ENCODE measurements at regions not wholly inside any gene's neighbourhood (a gene's known extent, or its start where the extent isn't known, plus 50 kb on each side); places are given as distances from the start of the nearest gene placed in this dataset.

DNA sequence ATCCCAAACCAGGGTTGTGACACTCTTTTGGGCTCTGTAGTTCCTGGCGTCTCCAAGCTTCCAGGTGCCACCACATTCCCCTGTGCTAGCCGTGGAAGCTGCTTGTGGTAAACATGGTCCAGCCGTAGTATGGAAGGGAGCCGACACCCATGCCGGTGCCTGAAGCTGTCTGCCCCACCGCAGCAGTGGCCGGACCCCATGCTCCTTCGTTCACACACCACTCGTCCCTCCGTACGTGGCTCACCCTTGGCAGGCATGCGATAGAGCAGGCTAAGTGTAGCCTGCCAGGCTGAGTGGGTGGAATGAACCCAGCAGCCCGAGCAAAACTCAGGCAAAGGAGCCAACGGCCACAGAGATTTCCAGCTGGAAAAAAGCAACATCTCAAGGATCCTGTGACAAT, 2030.4 kb downstream of the EFNA5 start:
- ChIA-PET POLR2A (no interaction called here), CTCF (no interaction called here)
- TF ChIP-seq ZIC2 (tag by site-specific recombination; IDR thresholded peaks at IDR 0.05) (no peak), ZNF280D (tag by site-specific recombination; IDR thresholded peaks at IDR 0.05) (no peak), ZXDB (tag by site-specific recombination; IDR thresholded peaks at IDR 0.05) (no peak)
- Histone ChIP-seq H3K9me3 (ENCODE audit: control insufficient read depth, insufficient read depth, low read depth, low read length) (no peaks in the 10 kb centered on the region), H3K4me1 (ENCODE audit: control insufficient read depth, insufficient read depth, low read length) (no peaks in the 10 kb centered on the region), H3K4me3 (ENCODE audit: low read depth, low read length) (no peak overlapping the region), H3K36me3 (ENCODE audit: control insufficient read depth in 2 of 2, insufficient read depth in 1 of 2, low read length in 2 of 2) (no peaks in the 10 kb centered on the region), H3K27ac (ENCODE audit: extremely low read depth, low read depth, low read length) (no peak overlapping the region)

GRCh38 chr5:105639511-105639910, 2031.2 kb downstream of the EFNA5 start:
- Histone ChIP-seq H3K4me3 (ENCODE audit: low read depth, low read length) (no peak overlapping the region), H3K36me3 (ENCODE audit: control insufficient read depth in 2 of 2, insufficient read depth in 1 of 2, low read length in 2 of 2) (no peaks in the 10 kb centered on the region), H3K9me3 (ENCODE audit: control insufficient read depth, insufficient read depth, low read depth, low read length) (no peaks in the 10 kb centered on the region), H3K4me1 (ENCODE audit: control insufficient read depth, insufficient read depth, low read length) (no peaks in the 10 kb centered on the region), H3K27ac (ENCODE audit: extremely low read depth, low read depth, low read length) (no peak overlapping the region)
- CTCF ChIA-PET, result no interaction called here
- POLR2A ChIA-PET, result no interaction called here
- TF ChIP-seq GLIS1 (tag by site-specific recombination; IDR thresholded peaks at IDR 0.05) (peak; percentile 18; the same call in 1 of the 2 replicates), ZNF132 (tag by site-specific recombination; IDR thresholded peaks at IDR 0.05; ENCODE audit: borderline replicate concordance) (no peak), KLF16 (tag by site-specific recombination; IDR thresholded peaks at IDR 0.05) (no peak), YY1 (tag by site-specific recombination; IDR thresholded peaks at IDR 0.05) (no peak), ZBTB21 (tag by site-specific recombination; IDR thresholded peaks at IDR 0.05) (no peak)

- ChIA-PET POLR2A (no interaction called here), CTCF (no interaction called here)
- no peak overlapping the region for H3K4me3 ChIP-seq (ENCODE audit: low read depth, low read length)
- TF ChIP-seq, protein P1, sequence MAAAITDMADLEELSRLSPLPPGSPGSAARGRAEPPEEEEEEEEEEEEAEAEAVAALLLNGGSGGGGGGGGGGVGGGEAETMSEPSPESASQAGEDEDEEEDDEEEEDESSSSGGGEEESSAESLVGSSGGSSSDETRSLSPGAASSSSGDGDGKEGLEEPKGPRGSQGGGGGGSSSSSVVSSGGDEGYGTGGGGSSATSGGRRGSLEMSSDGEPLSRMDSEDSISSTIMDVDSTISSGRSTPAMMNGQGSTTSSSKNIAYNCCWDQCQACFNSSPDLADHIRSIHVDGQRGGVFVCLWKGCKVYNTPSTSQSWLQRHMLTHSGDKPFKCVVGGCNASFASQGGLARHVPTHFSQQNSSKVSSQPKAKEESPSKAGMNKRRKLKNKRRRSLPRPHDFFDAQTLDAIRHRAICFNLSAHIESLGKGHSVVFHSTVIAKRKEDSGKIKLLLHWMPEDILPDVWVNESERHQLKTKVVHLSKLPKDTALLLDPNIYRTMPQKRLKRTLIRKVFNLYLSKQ (tag by site-specific recombination; IDR thresholded peaks at IDR 0.05; ENCODE audit: borderline replicate concordance), result no peak
- no peaks in the 10 kb centered on the region for H3K36me3 ChIP-seq (ENCODE audit: control insufficient read depth in 2 of 2, insufficient read depth in 1 of 2, low read length in 2 of 2)
- no peak overlapping the region for H3K27ac ChIP-seq (ENCODE audit: extremely low read depth, low read depth, low read length)
- H3K9me3 ChIP-seq (ENCODE audit: control insufficient read depth, insufficient read depth, low read depth, low read length), result no peaks in the 10 kb centered on the region
- no peaks in the 10 kb centered on the region for H3K4me1 ChIP-seq (ENCODE audit: control insufficient read depth, insufficient read depth, low read length)
Measured at GRCh38 chr5:105639068-105639467, 2031.7 kb downstream of the EFNA5 start.

GRCh38 chr5:105638437-105638836, 2032.3 kb downstream of the EFNA5 start:
- POLR2A ChIA-PET, result no interaction called here
- TF ChIP-seq ZNF354C (tag by site-specific recombination; IDR thresholded peaks at IDR 0.05; ENCODE audit: borderline replicate concordance, low read depth), result no peak
- TF ChIP-seq ZNF202 (tag by site-specific recombination; IDR thresholded peaks at IDR 0.05; ENCODE audit: borderline replicate concordance), result no peak
- TF ChIP-seq ZNF664 (tag by site-specific recombination; IDR thresholded peaks at IDR 0.05), result no peak
- no peak for TF ChIP-seq ZNF248 (tag by site-specific recombination; IDR thresholded peaks at IDR 0.05)
- no peak for TF ChIP-seq RBAK (tag by site-specific recombination; IDR thresholded peaks at IDR 0.05)
- TF ChIP-seq YY1 (tag by site-specific recombination; IDR thresholded peaks at IDR 0.05), result no peak
- no peak for TF ChIP-seq SP2 (tag by site-specific recombination; IDR thresholded peaks at IDR 0.05)
- no peak for TF ChIP-seq ZBTB7A (tag by site-specific recombination; IDR thresholded peaks at IDR 0.05; ENCODE audit: low read depth)
- no peak for TF ChIP-seq ZNF423 (tag by site-specific recombination; IDR thresholded peaks at IDR 0.05)
- TF ChIP-seq PRDM10 (tag by site-specific recombination; IDR thresholded peaks at IDR 0.05), result no peak
- no peak for TF ChIP-seq ZNF76 (tag by site-specific recombination; IDR thresholded peaks at IDR 0.05; ENCODE audit: borderline replicate concordance, low read depth)
- no peak for TF ChIP-seq ZNF670 (tag by site-specific recombination; IDR thresholded peaks at IDR 0.05; ENCODE audit: low read depth)
- TF ChIP-seq ZNF600 (tag by site-specific recombination; IDR thresholded peaks at IDR 0.05), result no peak
- no peak for TF ChIP-seq ZNF10 (tag by site-specific recombination; IDR thresholded peaks at IDR 0.05)
- no peak for TF ChIP-seq ZNF175 (tag by site-specific recombination; IDR thresholded peaks at IDR 0.05)

More at GRCh38 chr5:105638437-105638836, 2032.3 kb downstream of the EFNA5 start:
- Histone ChIP-seq H3K36me3 (ENCODE audit: control insufficient read depth in 2 of 2, insufficient read depth in 1 of 2, low read length in 2 of 2) (no peaks in the 10 kb centered on the region), H3K27ac (ENCODE audit: extremely low read depth, low read depth, low read length) (no peak overlapping the region), H3K4me1 (ENCODE audit: control insufficient read depth, insufficient read depth, low read length) (no peaks in the 10 kb centered on the region), H3K9me3 (ENCODE audit: control insufficient read depth, insufficient read depth, low read depth, low read length) (no peaks in the 10 kb centered on the region), H3K4me3 (ENCODE audit: low read depth, low read length) (no peak overlapping the region)
- CTCF ChIA-PET, result no interaction called here

All from HEK293 (cell line).